HepG2 (cell line): ENCODE measurements at regions not wholly inside any gene's neighbourhood (a gene's known extent, or its start where the extent isn't known, plus 50 kb on each side); places are given as distances from the start of the nearest gene placed in this dataset.
"Not testable (repeated sequence)": the region's sequence is repeated elsewhere in the genome, so short reads cannot be mapped to it uniquely, and the experiment has no call there.

Source experiments
- ATAC-seq: fragments of 200-7000 bp; cut with Tn5 transposase; 3 replicates; pipeline ENCODE4 v1.9.1; 2020; ENCODE audit warnings: mild to moderate bottlenecking, moderate library complexity
- BruUV-seq: library from RNA; stranded (reverse); fragments of 400-500 nt; replicated peaks from 2 replicates; lab custom pipeline; 2021; lab: Mats Ljungman, UMichigan
- CTCF ChIA-PET: fragments of 300-600 bp; formaldehyde crosslinking; extraction: SDS; loops from one replicate; lab custom pipeline; 2021; ENCODE audit warnings: low total read pairs, inconsistent platforms, low intra/inter-chr PET ratio; lab: Yijun Ruan, JAX
- POLR2A ChIA-PET: fragments of 350-600 bp; sonication (Branson Sonifier 250); formaldehyde crosslinking; loops from one replicate; lab custom pipeline; 2020; ENCODE audit warnings: antibody characterized with exemption, inconsistent platforms; lab: Yijun Ruan, JAX
- DNase-seq: peaks from one replicate; pipeline ENCODE4 v3.0.0-alpha.2; 2015; ENCODE audit warnings: low spot score
- FAIRE-seq: peaks from 3 replicates; lab custom pipeline; 2011; peaks lifted over from hg19 to GRCh38; lab: Jason Lieb, UNC
- H2AFZ ChIP-seq: one replicate; pipeline ENCODE4 v1.6.1; 2011; ENCODE audit warnings: low read length, inconsistent platforms
- H3K27ac ChIP-seq: fragments of 300-600 bp; 3 replicates; pipeline ENCODE4 v1.8.0; 2011; ENCODE audit warnings: mixed run types, mild to moderate bottlenecking, mixed read lengths, low read length, inconsistent platforms; ENCODE audit not compliant: insufficient read depth; ENCODE audit errors: extremely low read length
- H3K27me3 ChIP-seq, 2 experiments: fragments of 200-600 bp in 1 of 2; 2 replicates in 1 of 2; 3 replicates in 1 of 2; pipeline versions ENCODE4 v1.6.0 to v1.8.0; 2011; ENCODE audit warnings: low read length in 2 of 2, mild to moderate bottlenecking in 2 of 2, moderate library complexity in 2 of 2, inconsistent platforms in 1 of 2; ENCODE audit not compliant: insufficient read depth in 2 of 2, control insufficient read depth in 1 of 2
- H3K36me3 ChIP-seq, 2 experiments: fragments of 200-600 bp in 1 of 2; replicated peaks in 1 of 2; 2 replicates in 1 of 2; 3 replicates in 1 of 2; pipeline versions ENCODE4 v1.5.1 to v1.8.0; 2011; ENCODE audit warnings: low read length in 2 of 2, inconsistent platforms in 1 of 2; ENCODE audit not compliant: insufficient read depth in 2 of 2, control insufficient read depth in 1 of 2
- H3K4me1 ChIP-seq: 2 replicates; pipeline ENCODE4 v1.5.1; 2012; ENCODE audit warnings: low read length, inconsistent platforms; ENCODE audit not compliant: insufficient read depth
- H3K4me2 ChIP-seq: 2 replicates; pipeline ENCODE4 v1.6.0; 2011; ENCODE audit warnings: low read depth, low read length, inconsistent platforms
- H3K4me3 ChIP-seq, 3 experiments: fragments of 200-600 bp in 1 of 3; sonication (generic), shearing (Covaris generic) in 1 of 3; replicated peaks in 1 of 3; 2 replicates each; pipeline ENCODE4 v1.5.1; 2011 to 2016; ENCODE audit warnings: low read length in 3 of 3, inconsistent platforms in 2 of 3, low read depth in 2 of 3, mild to moderate bottlenecking in 2 of 3, control low read depth in 1 of 3, mixed read lengths in 1 of 3; ENCODE audit not compliant: insufficient read depth in 1 of 3
- H3K79me2 ChIP-seq: one replicate; pipeline ENCODE4 v1.6.1; 2011; ENCODE audit warnings: low read length, inconsistent platforms; ENCODE audit not compliant: insufficient read depth
- H3K9ac ChIP-seq: 2 replicates; pipeline ENCODE4 v1.6.0; 2011; ENCODE audit warnings: mild to moderate bottlenecking, low read depth, low read length, inconsistent platforms; ENCODE audit not compliant: insufficient read depth
- H3K9me3 ChIP-seq: 2 replicates; pipeline ENCODE4 v1.5.1; 2012; ENCODE audit warnings: mild to moderate bottlenecking, low read length
- H4K20me1 ChIP-seq: 2 replicates; pipeline ENCODE4 v1.6.0; 2011; ENCODE audit warnings: inconsistent platforms, mild to moderate bottlenecking, low read length, moderate library complexity; ENCODE audit not compliant: insufficient read depth
- DZIP1 ChIP-seq: sonication (generic); formaldehyde crosslinking; IDR thresholded peaks from 2 replicates; pipeline ENCODE4 v1.5.0; 2020; ENCODE audit warnings: mild to moderate bottlenecking, missing genetic modification reagents
- ELF4 ChIP-seq: sonication (generic); formaldehyde crosslinking; IDR thresholded peaks from 2 replicates; pipeline ENCODE4 v1.5.0; 2020; ENCODE audit warnings: missing genetic modification reagents, mild to moderate bottlenecking, moderate library complexity, borderline replicate concordance
- MAFK ChIP-seq, 2 experiments: IDR thresholded peaks in 1 of 2; conservative IDR thresholded peaks in 1 of 2; 2 replicates each; pipeline ENCODE4 v1.6.1; 2011; ENCODE audit warnings: improper control_type of control experiment in 2 of 2, low read length in 2 of 2
- TFDP1 ChIP-seq: IDR thresholded peaks from 2 replicates; pipeline ENCODE4 v1.6.1; 2016; ENCODE audit warnings: missing compliant biosample characterization, missing genetic modification reagents, borderline replicate concordance
- ZFP90 ChIP-seq: sonication (generic); formaldehyde crosslinking; IDR thresholded peaks from 2 replicates; pipeline ENCODE4 v1.8.0; 2022; ENCODE audit warnings: missing genetic modification reagents, mild to moderate bottlenecking, inconsistent platforms, borderline replicate concordance
- ZNF235 ChIP-seq: sonication (generic); formaldehyde crosslinking; IDR thresholded peaks from 2 replicates; pipeline ENCODE4 v1.8.1; 2023; ENCODE audit warnings: mild to moderate bottlenecking, missing genetic modification reagents, borderline replicate concordance
- WGBS: methylation state at CpG from one replicate; pipeline ENCODE4 v1.1.6; 2017; ENCODE audit warnings: low lambda C conversion rate; 5-methylcytosine and 5-hydroxymethylcytosine counted together
- in situ Hi-C: cut with HindIII; loops from 2 replicates; pipeline ENCODE4 v1.10.0; 2017; ENCODE audit warnings: low pct_unique_long_range_greater_than_20kb; ENCODE audit not compliant: extremely low pct_ligation_motif_present
- intact Hi-C: fragments of 100-400 bp; cut with micrococcal nuclease; formaldehyde crosslinking; loops from one replicate; pipeline ENCODE4 v1.10.0; 2022; ENCODE audit not compliant: unreplicated experiment

GRCh38 chr14:80024417-80024816 lies 186.9 kb downstream of the DIO2 start (continued):
- TF ChIP-seq TFDP1 (CRISPR knock-in tag) (no peak), ZFP90 (no peak), ZNF235 (no peak), MAFK (conservative IDR thresholded peaks at IDR 0.05 in 1 of 2, IDR thresholded peaks at IDR 0.05 in 1 of 2; ENCODE audit: low read length in 2 of 2) (peak in 1 of 2 experiments; percentile 72; a peak in 3 of 4 replicates), ELF4 (no peak), DZIP1 (CRISPR knock-in tag) (no peak)

- H3K36me3 ChIP-seq, FAIRE-seq, H3K4me3 ChIP-seq, H3K4me1 ChIP-seq, H3K27me3 ChIP-seq, BruUV-seq, in situ Hi-C loops, H2AFZ ChIP-seq, H3K4me2 ChIP-seq, H3K9ac ChIP-seq, ATAC-seq, H3K9me3 ChIP-seq, POLR2A ChIA-PET, DNase-seq, H3K27ac ChIP-seq, CTCF ChIA-PET, H4K20me1 ChIP-seq, intact Hi-C loops, H3K79me2 ChIP-seq: not testable (repeated sequence)
- WGBS: 2% methylated on average over 3 of the region's 3 CpGs
Measured at GRCh38 chr14:80018476-80018875, 192.8 kb downstream of the DIO2 start.
